AG04449 (cell line): ENCODE measurements at regions not wholly inside any gene's neighbourhood (a gene's known extent, or its start where the extent isn't known, plus 50 kb on each side); places are given as distances from the start of the nearest gene placed in this dataset.

Experiments used
- CTCF ChIA-PET: fragments of 350-600 bp; formaldehyde crosslinking; extraction: SDS; loops from one replicate; lab custom pipeline; 2021; ENCODE audit warnings: antibody characterized with exemption; lab: Yijun Ruan, JAX
- POLR2A ChIA-PET: fragments of 400-600, 350-600 bp; formaldehyde crosslinking; extraction: SDS; loops from one replicate; lab custom pipeline; 2020; ENCODE audit warnings: antibody characterized with exemption, inconsistent platforms; lab: Yijun Ruan, JAX
- DNase-seq: peaks from one replicate; pipeline ENCODE4 v3.0.0-alpha.2; 2010; ENCODE audit warnings: low read depth, low spot score
- H3K4me3 ChIP-seq: 2 replicates; pipeline ENCODE4 v1.5.1; 2011; ENCODE audit warnings: low read depth, mild to moderate bottlenecking, control low read depth, low read length
- CTCF ChIP-seq: IDR thresholded peaks from one replicate; pipeline ENCODE4 v1.5.1; 2011; ENCODE audit warnings: mild to moderate bottlenecking, moderate library complexity, low read length, control low read depth, inconsistent platforms; ENCODE audit not compliant: insufficient read depth; ENCODE audit errors: missing control alignments

GRCh38 chr10:78961760-78962159, 107.0 kb upstream of the ZMIZ1 start:
- H3K4me3 ChIP-seq, result no peak overlapping the region
- TF ChIP-seq CTCF, result no peak
- ChIA-PET POLR2A (no interaction called here), CTCF (interaction anchor here (1.3 to 2.1 kb wide), 3 partner anchors 9 to 16 kb away, joined by 3 to 7 read pairs (median 3); no protein-coding TSS in a partner anchor)
- DNase-seq, result no peak

DNA sequence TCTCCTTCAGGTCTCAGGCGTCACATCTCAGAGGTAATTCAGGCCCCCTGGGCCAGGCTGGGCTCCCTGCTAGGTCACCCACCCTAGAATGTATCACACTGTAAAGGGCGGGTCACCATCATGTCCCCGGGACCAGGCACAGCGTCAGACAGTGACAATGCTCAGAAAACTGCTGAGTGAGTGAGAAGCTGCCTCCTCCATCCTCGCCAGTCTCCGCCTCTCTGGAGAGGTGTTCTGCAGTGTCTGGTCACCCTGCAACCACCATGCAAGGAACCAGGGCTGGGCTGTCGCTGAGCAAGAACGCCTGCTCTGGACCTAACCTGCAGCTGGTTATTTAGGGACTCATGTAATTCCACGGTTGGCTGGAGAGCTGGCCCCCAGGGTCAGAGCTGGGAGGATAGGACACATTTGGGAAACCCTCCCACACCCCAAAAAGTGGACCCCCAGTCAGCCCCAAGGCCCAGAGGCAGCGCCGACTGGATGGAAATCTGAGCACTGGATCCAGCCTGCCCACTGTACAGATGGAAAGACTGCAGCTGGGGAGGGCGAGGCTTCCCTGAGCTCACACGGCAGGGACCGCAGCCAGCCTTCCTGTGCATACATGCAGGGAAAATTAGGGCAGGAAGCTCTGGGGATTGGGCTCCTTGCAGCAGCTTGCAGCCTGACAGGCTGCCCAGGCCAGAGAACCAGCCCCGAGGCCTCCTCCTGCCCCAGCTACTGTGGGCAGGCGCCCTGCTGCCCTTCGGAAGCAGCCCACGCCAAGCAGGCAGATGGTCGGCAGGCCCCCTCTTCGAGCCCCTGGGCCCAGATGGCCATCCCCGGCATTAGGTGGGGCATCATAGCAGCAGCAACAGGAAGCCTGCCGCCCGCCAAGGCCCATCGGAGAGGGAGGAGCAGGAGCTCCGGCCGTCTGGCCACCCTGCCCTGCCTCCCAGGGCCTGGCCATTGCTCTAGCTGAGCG, 105.4 kb upstream of the ZMIZ1 start:
- H3K4me3 ChIP-seq, result no peak overlapping the region
- no peak for DNase-seq
- ChIA-PET CTCF (interaction anchor here (1.2 to 1.3 kb wide), 3 partner anchors 9 to 12 kb away, joined by 3 read pairs; no protein-coding TSS in a partner anchor), POLR2A (interaction anchor here (0.9 kb wide), 2 partner anchors 9 to 10 kb away, joined by 3 read pairs; no protein-coding TSS in a partner anchor)
- TF ChIP-seq CTCF, result no peak

DNA sequence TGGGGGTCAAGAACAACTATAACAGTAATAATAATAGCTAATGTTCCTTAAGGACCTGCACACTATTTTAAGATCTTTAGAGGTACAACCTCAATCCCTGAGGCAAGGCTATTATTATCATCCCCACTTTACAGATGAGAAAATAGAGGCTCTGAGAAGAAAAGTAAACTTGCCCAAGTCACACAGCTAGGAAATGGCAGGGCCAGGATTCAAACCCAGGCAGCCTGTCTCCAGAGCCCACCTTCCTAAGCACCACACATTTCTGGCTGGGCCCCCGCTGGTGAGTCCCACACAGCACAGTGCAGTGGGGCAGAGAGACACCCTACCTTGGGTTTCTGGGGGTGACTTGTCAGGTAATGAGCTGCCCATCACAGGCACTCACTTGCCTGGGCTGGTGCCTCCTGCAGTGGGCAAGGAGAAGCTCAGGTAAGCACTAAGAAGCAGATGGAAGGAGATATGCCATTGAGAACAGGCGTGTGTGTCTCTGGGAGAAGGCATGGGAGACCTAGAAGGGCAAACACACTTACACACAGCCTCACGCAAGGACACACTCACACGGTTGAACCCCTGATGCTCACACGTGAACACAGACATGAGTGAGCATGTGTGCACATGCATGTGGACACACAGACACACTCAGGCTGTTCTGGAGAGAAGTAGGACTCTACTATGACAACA, 104.4 kb upstream of the ZMIZ1 start:
- no peak overlapping the region for H3K4me3 ChIP-seq
- POLR2A ChIA-PET, result interaction anchor here (0.9 kb wide), 1 partner anchor 8 kb away, joined by 3 read pairs; no protein-coding TSS in a partner anchor
- no peak for DNase-seq
- no peak for TF ChIP-seq CTCF
- CTCF ChIA-PET, result interaction anchor here (1.2 kb wide), 1 partner anchor 12 kb away, joined by 3 read pairs; no protein-coding TSS in a partner anchor

GRCh38 chr10:78964952-78965633, 103.7 kb upstream of the ZMIZ1 start:
- H3K4me3 ChIP-seq, result no peak overlapping the region
- ChIA-PET CTCF (interaction anchor here (1.2 kb wide), 1 partner anchor 12 kb away, joined by 3 read pairs; no protein-coding TSS in a partner anchor), POLR2A (no interaction called here)
- TF ChIP-seq CTCF, result no peak
- no peak for DNase-seq

DNA sequence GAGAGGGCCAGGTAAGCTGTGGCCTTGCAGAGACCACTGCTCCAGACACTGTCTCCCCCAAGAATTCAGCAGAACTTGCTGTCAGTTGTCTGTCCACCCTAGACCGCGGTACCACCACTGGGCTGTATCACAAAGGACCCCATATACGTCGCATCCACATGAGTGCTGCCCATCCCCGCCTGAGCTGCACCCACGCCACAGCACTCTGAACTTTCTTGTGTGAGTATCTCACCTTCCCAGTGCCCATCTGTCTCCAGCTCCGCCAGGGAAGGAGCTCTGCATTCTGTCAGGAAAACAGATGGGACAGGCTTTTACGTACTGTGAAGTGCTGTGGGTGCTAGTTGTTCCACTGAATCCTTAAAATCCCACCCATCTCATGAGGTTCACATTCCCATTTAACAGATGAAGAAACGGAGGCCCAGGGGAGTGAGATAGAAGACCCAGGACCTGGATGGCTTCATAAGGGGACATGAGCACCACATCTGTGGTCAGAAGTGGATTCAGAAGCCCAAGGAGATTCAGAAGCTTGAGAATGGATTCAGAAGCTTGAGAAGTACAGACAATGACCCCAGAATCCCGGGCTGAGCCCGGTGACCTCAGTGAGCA, 102.5 kb upstream of the ZMIZ1 start:
- CTCF ChIA-PET, result no interaction called here
- POLR2A ChIA-PET, result no interaction called here
- H3K4me3 ChIP-seq, result no peak overlapping the region
- TF ChIP-seq CTCF, result no peak
- DNase-seq, result no peak
